HepG2 (cell line): ENCODE measurements at regions not wholly inside any gene's neighbourhood (a gene's known extent, or its start where the extent isn't known, plus 50 kb on each side); places are given as distances from the start of the nearest gene placed in this dataset.

Experiments used
- ATAC-seq: fragments of 200-7000 bp; cut with Tn5 transposase; 3 replicates; pipeline ENCODE4 v1.9.1; 2020; ENCODE audit warnings: mild to moderate bottlenecking, moderate library complexity
- BruUV-seq: library from RNA; stranded (reverse); fragments of 400-500 nt; replicated peaks from 2 replicates; lab custom pipeline; 2021; lab: Mats Ljungman, UMichigan
- CTCF ChIA-PET: fragments of 300-600 bp; formaldehyde crosslinking; extraction: SDS; loops from one replicate; lab custom pipeline; 2021; ENCODE audit warnings: low total read pairs, inconsistent platforms, low intra/inter-chr PET ratio; lab: Yijun Ruan, JAX
- POLR2A ChIA-PET: fragments of 350-600 bp; sonication (Branson Sonifier 250); formaldehyde crosslinking; loops from one replicate; lab custom pipeline; 2020; ENCODE audit warnings: antibody characterized with exemption, inconsistent platforms; lab: Yijun Ruan, JAX
- DNase-seq: peaks from one replicate; pipeline ENCODE4 v3.0.0-alpha.2; 2015; ENCODE audit warnings: low spot score
- FAIRE-seq: peaks from 3 replicates; lab custom pipeline; 2011; peaks lifted over from hg19 to GRCh38; lab: Jason Lieb, UNC
- H2AFZ ChIP-seq: one replicate; pipeline ENCODE4 v1.6.1; 2011; ENCODE audit warnings: low read length, inconsistent platforms
- H3K27ac ChIP-seq: fragments of 300-600 bp; 3 replicates; pipeline ENCODE4 v1.8.0; 2011; ENCODE audit warnings: mixed run types, mild to moderate bottlenecking, mixed read lengths, low read length, inconsistent platforms; ENCODE audit not compliant: insufficient read depth; ENCODE audit errors: extremely low read length
- H3K27me3 ChIP-seq, 2 experiments: fragments of 200-600 bp in 1 of 2; 2 replicates in 1 of 2; 3 replicates in 1 of 2; pipeline versions ENCODE4 v1.6.0 to v1.8.0; 2011; ENCODE audit warnings: low read length in 2 of 2, mild to moderate bottlenecking in 2 of 2, moderate library complexity in 2 of 2, inconsistent platforms in 1 of 2; ENCODE audit not compliant: insufficient read depth in 2 of 2, control insufficient read depth in 1 of 2
- H3K36me3 ChIP-seq, 2 experiments: fragments of 200-600 bp in 1 of 2; replicated peaks in 1 of 2; 2 replicates in 1 of 2; 3 replicates in 1 of 2; pipeline versions ENCODE4 v1.5.1 to v1.8.0; 2011; ENCODE audit warnings: low read length in 2 of 2, inconsistent platforms in 1 of 2; ENCODE audit not compliant: insufficient read depth in 2 of 2, control insufficient read depth in 1 of 2
- H3K4me1 ChIP-seq: 2 replicates; pipeline ENCODE4 v1.5.1; 2012; ENCODE audit warnings: low read length, inconsistent platforms; ENCODE audit not compliant: insufficient read depth
- H3K4me2 ChIP-seq: 2 replicates; pipeline ENCODE4 v1.6.0; 2011; ENCODE audit warnings: low read depth, low read length, inconsistent platforms
- H3K4me3 ChIP-seq, 3 experiments: fragments of 200-600 bp in 1 of 3; sonication (generic), shearing (Covaris generic) in 1 of 3; replicated peaks in 1 of 3; 2 replicates each; pipeline ENCODE4 v1.5.1; 2011 to 2016; ENCODE audit warnings: low read length in 3 of 3, inconsistent platforms in 2 of 3, low read depth in 2 of 3, mild to moderate bottlenecking in 2 of 3, control low read depth in 1 of 3, mixed read lengths in 1 of 3; ENCODE audit not compliant: insufficient read depth in 1 of 3
- H3K79me2 ChIP-seq: one replicate; pipeline ENCODE4 v1.6.1; 2011; ENCODE audit warnings: low read length, inconsistent platforms; ENCODE audit not compliant: insufficient read depth
- H3K9ac ChIP-seq: 2 replicates; pipeline ENCODE4 v1.6.0; 2011; ENCODE audit warnings: mild to moderate bottlenecking, low read depth, low read length, inconsistent platforms; ENCODE audit not compliant: insufficient read depth
- H3K9me3 ChIP-seq: 2 replicates; pipeline ENCODE4 v1.5.1; 2012; ENCODE audit warnings: mild to moderate bottlenecking, low read length
- H4K20me1 ChIP-seq: 2 replicates; pipeline ENCODE4 v1.6.0; 2011; ENCODE audit warnings: inconsistent platforms, mild to moderate bottlenecking, low read length, moderate library complexity; ENCODE audit not compliant: insufficient read depth
- CAMTA2 ChIP-seq: sonication (generic); formaldehyde crosslinking; IDR thresholded peaks from 2 replicates; pipeline ENCODE4 v1.4.0; 2020; ENCODE audit warnings: mild to moderate bottlenecking, missing genetic modification reagents, borderline replicate concordance
- MTF1 ChIP-seq: sonication (generic); formaldehyde crosslinking; IDR thresholded peaks from 2 replicates; pipeline ENCODE4 v1.5.0; 2020; ENCODE audit warnings: missing genetic modification reagents
- RFXAP ChIP-seq: sonication (generic); formaldehyde crosslinking; IDR thresholded peaks from 2 replicates; pipeline ENCODE4 v1.4.0; 2020; ENCODE audit warnings: missing genetic modification reagents, borderline replicate concordance
- ZBTB1 ChIP-seq: sonication (generic); formaldehyde crosslinking; IDR thresholded peaks from 2 replicates; pipeline ENCODE4 v1.4.0; 2020; ENCODE audit warnings: missing genetic modification reagents, borderline replicate concordance
- ZMAT3 ChIP-seq: sonication (generic); formaldehyde crosslinking; conservative IDR thresholded peaks from 2 replicates; pipeline ENCODE4 v1.7.0; 2021; ENCODE audit warnings: missing genetic modification reagents
- ZNF451 ChIP-seq: sonication (generic); formaldehyde crosslinking; IDR thresholded peaks from 2 replicates; pipeline ENCODE4 v1.5.0; 2020; ENCODE audit warnings: mild to moderate bottlenecking, missing genetic modification reagents
- ZNF605 ChIP-seq: sonication (generic); formaldehyde crosslinking; IDR thresholded peaks from 2 replicates; pipeline ENCODE4 v1.8.0; 2022; ENCODE audit warnings: mild to moderate bottlenecking, missing genetic modification reagents
- ZSCAN9 ChIP-seq: IDR thresholded peaks from 2 replicates; pipeline ENCODE4 v1.6.1; 2016; ENCODE audit warnings: borderline replicate concordance
- WGBS: methylation state at CpG from one replicate; pipeline ENCODE4 v1.1.6; 2017; ENCODE audit warnings: low lambda C conversion rate; 5-methylcytosine and 5-hydroxymethylcytosine counted together
- in situ Hi-C: cut with HindIII; loops from 2 replicates; pipeline ENCODE4 v1.10.0; 2017; ENCODE audit warnings: low pct_unique_long_range_greater_than_20kb; ENCODE audit not compliant: extremely low pct_ligation_motif_present
- intact Hi-C: fragments of 100-400 bp; cut with micrococcal nuclease; formaldehyde crosslinking; loops from one replicate; pipeline ENCODE4 v1.10.0; 2022; ENCODE audit not compliant: unreplicated experiment
- TF ChIP-seq, protein P1 (sequence below): sonication (generic); formaldehyde crosslinking; IDR thresholded peaks from 2 replicates; pipeline ENCODE4 v1.5.1; 2020; ENCODE audit warnings: mild to moderate bottlenecking, missing genetic modification reagents

DNA sequence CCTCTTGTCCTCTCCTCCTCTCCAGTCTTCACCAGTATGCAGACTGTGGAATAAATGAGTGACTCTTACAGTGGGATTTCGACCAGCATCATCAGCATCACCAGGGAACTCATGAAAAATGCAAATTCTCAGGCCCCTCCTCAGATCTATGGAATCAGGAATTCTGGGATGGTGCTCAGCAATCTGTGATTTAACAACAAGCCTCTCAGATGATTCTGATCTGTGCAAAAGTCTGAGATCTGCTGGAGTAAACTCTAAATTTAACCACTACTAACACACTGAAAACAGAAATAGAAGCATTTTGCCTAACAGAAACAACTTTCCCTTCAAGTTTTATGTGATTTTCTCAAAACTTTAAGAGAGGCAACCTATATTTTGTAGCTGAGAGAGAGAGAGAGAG lies 124.8 kb upstream of the FAM3C start:
- Histone ChIP-seq H3K9me3 (no peaks in the 10 kb centered on the region), H3K4me3 (no peak overlapping the region), H3K4me1 (no peaks in the 10 kb centered on the region), H3K4me2 (no peak overlapping the region), H2AFZ (no peak overlapping the region), H4K20me1 (no peaks in the 10 kb centered on the region), H3K79me2 (no peaks in the 10 kb centered on the region)
- in situ Hi-C loops (no loop called here), intact Hi-C loops (no loop called here)
- POLR2A ChIA-PET = no interaction called here
- FAIRE-seq (no peak), DNase-seq (no peak)
- WGBS = 0% methylated on average over 1 of the region's 1 CpG
- TF ChIP-seq, protein P1, sequence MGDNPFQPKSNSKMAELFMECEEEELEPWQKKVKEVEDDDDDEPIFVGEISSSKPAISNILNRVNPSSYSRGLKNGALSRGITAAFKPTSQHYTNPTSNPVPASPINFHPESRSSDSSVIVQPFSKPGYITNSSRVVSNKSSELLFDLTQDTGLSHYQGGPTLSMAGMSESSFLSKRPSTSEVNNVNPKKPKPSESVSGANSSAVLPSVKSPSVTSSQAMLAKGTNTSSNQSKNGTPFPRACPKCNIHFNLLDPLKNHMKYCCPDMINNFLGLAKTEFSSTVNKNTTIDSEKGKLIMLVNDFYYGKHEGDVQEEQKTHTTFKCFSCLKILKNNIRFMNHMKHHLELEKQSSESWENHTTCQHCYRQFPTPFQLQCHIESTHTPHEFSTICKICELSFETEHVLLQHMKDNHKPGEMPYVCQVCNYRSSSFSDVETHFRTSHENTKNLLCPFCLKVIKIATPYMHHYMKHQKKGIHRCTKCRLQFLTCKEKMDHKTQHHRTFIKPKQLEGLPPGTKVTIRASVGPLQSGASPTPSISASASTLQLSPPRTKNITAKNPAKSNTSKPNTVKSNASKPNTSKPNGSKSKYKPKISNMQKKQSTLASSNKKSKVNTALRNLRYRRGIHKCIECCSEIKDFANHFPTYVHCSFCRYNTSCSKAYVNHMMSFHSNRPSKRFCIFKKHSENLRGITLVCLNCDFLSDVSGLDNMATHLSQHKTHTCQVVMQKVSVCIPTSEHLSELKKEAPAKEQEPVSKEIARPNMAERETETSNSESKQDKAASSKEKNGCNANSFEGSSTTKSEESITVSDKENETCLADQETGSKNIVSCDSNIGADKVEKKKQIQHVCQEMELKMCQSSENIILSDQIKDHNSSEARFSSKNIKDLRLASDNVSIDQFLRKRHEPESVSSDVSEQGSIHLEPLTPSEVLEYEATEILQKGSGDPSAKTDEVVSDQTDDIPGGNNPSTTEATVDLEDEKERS = no peak
- TF ChIP-seq CAMTA2 (no peak), ZNF605 (CRISPR knock-in tag) (no peak), ZNF451 (CRISPR knock-in tag) (no peak), ZMAT3 (CRISPR knock-in tag) (no peak), RFXAP (CRISPR knock-in tag) (no peak), MTF1 (CRISPR knock-in tag) (no peak), ZSCAN9 (no peak), ZBTB1 (CRISPR knock-in tag) (no peak)
- TF ChIP-seq, all 625 proteins: peak for 0
- CTCF ChIA-PET = no interaction called here
- Histone ChIP-seq H3K27ac (no peak overlapping the region), H3K9ac (no peak overlapping the region), H3K36me3 (no peaks in the 10 kb centered on the region), H3K27me3 (no peaks in the 10 kb centered on the region)
- no peak for ATAC-seq
- BruUV-seq = no TSS peak
